DND-41 (cell line): ENCODE measurements at regions not wholly inside any gene's neighbourhood (a gene's known extent, or its start where the extent isn't known, plus 50 kb on each side); places are given as distances from the start of the nearest gene placed in this dataset.

Source experiments
- EZH2 ChIP-seq: IDR thresholded peaks from 3 replicates; pipeline ENCODE4 v1.6.1; 2012; ENCODE audit warnings: borderline replicate concordance, low read depth, mild to moderate bottlenecking, moderate library complexity, low read length, inconsistent platforms; ENCODE audit not compliant: severe bottlenecking
- TF ChIP-seq, protein P1 (sequence below): IDR thresholded peaks from 2 replicates; pipeline ENCODE4 v1.5.1; 2012; ENCODE audit warnings: borderline replicate concordance, low read length, moderate library complexity, mild to moderate bottlenecking; ENCODE audit not compliant: poor library complexity, severe bottlenecking; ENCODE audit errors: extremely low read depth

DNA sequence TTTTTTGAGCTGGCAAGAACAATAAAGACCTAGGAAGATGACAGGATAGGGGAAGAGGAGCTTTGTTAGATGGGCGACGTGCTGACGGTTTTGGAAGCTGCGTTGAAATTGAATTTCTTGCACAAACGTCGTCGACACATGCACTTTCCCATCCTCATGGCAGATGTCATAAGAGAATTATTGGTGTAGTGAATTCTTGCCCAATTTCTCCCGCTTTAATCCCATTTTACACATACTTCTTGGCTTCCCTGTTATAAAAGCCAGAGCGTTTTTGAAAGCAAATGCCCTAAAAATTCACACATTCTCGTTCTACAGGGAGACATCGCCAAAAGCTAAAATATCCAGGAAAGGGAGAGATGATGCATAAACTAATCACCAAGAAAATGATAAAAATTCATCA, 109.8 kb upstream of the DAP start:
- TF ChIP-seq, protein P1, sequence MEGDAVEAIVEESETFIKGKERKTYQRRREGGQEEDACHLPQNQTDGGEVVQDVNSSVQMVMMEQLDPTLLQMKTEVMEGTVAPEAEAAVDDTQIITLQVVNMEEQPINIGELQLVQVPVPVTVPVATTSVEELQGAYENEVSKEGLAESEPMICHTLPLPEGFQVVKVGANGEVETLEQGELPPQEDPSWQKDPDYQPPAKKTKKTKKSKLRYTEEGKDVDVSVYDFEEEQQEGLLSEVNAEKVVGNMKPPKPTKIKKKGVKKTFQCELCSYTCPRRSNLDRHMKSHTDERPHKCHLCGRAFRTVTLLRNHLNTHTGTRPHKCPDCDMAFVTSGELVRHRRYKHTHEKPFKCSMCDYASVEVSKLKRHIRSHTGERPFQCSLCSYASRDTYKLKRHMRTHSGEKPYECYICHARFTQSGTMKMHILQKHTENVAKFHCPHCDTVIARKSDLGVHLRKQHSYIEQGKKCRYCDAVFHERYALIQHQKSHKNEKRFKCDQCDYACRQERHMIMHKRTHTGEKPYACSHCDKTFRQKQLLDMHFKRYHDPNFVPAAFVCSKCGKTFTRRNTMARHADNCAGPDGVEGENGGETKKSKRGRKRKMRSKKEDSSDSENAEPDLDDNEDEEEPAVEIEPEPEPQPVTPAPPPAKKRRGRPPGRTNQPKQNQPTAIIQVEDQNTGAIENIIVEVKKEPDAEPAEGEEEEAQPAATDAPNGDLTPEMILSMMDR = no peak
- no peak for TF ChIP-seq EZH2
